ENCODE measurements at regions not wholly inside any gene's neighbourhood (a gene's known extent, or its start where the extent isn't known, plus 50 kb on each side); places are given as distances from the start of the nearest gene placed in this dataset.

- ChIA-PET CTCF (interaction anchor here (0.6 kb wide), 1 partner anchor 46 kb away, joined by 3 read pairs; no protein-coding TSS in a partner anchor), POLR2A (interaction anchor here (0.6 to 1.0 kb wide), 2 partner anchors 10 to 119 kb away, joined by 3 to 5 read pairs; no protein-coding TSS in a partner anchor)
- no peaks in the 10 kb centered on the region for H3K27me3 Mint-ChIP-seq (ENCODE audit: insufficient read depth, unreplicated experiment)
- peak overlapping the region; percentile 17 for H3K27ac Mint-ChIP-seq (ENCODE audit: low read depth, unreplicated experiment)
- intact Hi-C loops (cut with micrococcal nuclease): no loop called here
- DNase-seq (ENCODE audit: unreplicated experiment): peak; percentile 83
- TF ChIP-seq CTCF (IDR thresholded peaks at IDR 0.05; ENCODE audit: unreplicated experiment): no peak
- no peaks in the 10 kb centered on the region for H3K36me3 Mint-ChIP-seq (ENCODE audit: insufficient read depth, unreplicated experiment)
- H3K4me1 Mint-ChIP-seq (ENCODE audit: insufficient read depth, unreplicated experiment): peaks cover 10% of the 10 kb centered on the region
- no peaks in the 10 kb centered on the region for H3K9me3 Mint-ChIP-seq (ENCODE audit: unreplicated experiment)
- no TSS peak for BruUV-seq (replicated peaks)
- H3K4me3 Mint-ChIP-seq (ENCODE audit: unreplicated experiment): no peak overlapping the region
Observed at GRCh38 chr9:88658311-88658822, 123.4 kb downstream of the NXNL2 start.

- CTCF ChIA-PET: interaction anchor here (0.6 kb wide), 2 partner anchors 45 to 342 kb away, joined by 3 read pairs; no protein-coding TSS in a partner anchor
- H3K9me3 Mint-ChIP-seq (ENCODE audit: unreplicated experiment): no peaks in the 10 kb centered on the region
- intact Hi-C loops (cut with micrococcal nuclease): no loop called here
- H3K36me3 Mint-ChIP-seq (ENCODE audit: insufficient read depth, unreplicated experiment): no peaks in the 10 kb centered on the region
- H3K27ac Mint-ChIP-seq (ENCODE audit: low read depth, unreplicated experiment): no peak overlapping the region
- H3K4me1 Mint-ChIP-seq (ENCODE audit: insufficient read depth, unreplicated experiment): peaks cover 10% of the 10 kb centered on the region
- no peak for TF ChIP-seq CTCF (IDR thresholded peaks at IDR 0.05; ENCODE audit: unreplicated experiment)
- no peaks in the 10 kb centered on the region for H3K27me3 Mint-ChIP-seq (ENCODE audit: insufficient read depth, unreplicated experiment)
- BruUV-seq (replicated peaks): no TSS peak
- no peak overlapping the region for H3K4me3 Mint-ChIP-seq (ENCODE audit: unreplicated experiment)
- DNase-seq (ENCODE audit: unreplicated experiment): peak; percentile 44
- POLR2A ChIA-PET: interaction anchor here (0.6 to 1.0 kb wide), 2 partner anchors 11 to 118 kb away, joined by 3 to 5 read pairs; no protein-coding TSS in a partner anchor
Observed at GRCh38 chr9:88659126-88659525, 124.1 kb downstream of the NXNL2 start.

- no TSS peak for BruUV-seq (replicated peaks)
- intact Hi-C loops (cut with micrococcal nuclease): loop anchor here (1.0 to 5.0 kb wide), 2 partner anchors 341 to 617 kb away; no protein-coding TSS in a partner anchor
- DNase-seq (ENCODE audit: unreplicated experiment): peak; percentile 65
- peak; percentile 45 for TF ChIP-seq CTCF (IDR thresholded peaks at IDR 0.05; ENCODE audit: unreplicated experiment)
- Mint-ChIP-seq H3K27ac (ENCODE audit: low read depth, unreplicated experiment) (no peak overlapping the region), H3K9me3 (ENCODE audit: unreplicated experiment) (no peaks in the 10 kb centered on the region), H3K36me3 (ENCODE audit: insufficient read depth, unreplicated experiment) (no peaks in the 10 kb centered on the region), H3K4me3 (ENCODE audit: unreplicated experiment) (no peak overlapping the region), H3K4me1 (ENCODE audit: insufficient read depth, unreplicated experiment) (peaks cover 10% of the 10 kb centered on the region), H3K27me3 (ENCODE audit: insufficient read depth, unreplicated experiment) (no peaks in the 10 kb centered on the region)
- POLR2A ChIA-PET: interaction anchor here (0.6 kb wide), 1 partner anchor 28 kb away, joined by 3 read pairs; no protein-coding TSS in a partner anchor
- CTCF ChIA-PET: interaction anchor here (0.6 to 0.9 kb wide), 6 partner anchors 117 to 700 kb away, joined by 3 to 4 read pairs (median 4); no protein-coding TSS in a partner anchor
Observed at GRCh38 chr9:88660611-88661010, 125.6 kb downstream of the NXNL2 start.

- Mint-ChIP-seq H3K27me3 (ENCODE audit: insufficient read depth, unreplicated experiment) (no peaks in the 10 kb centered on the region), H3K9me3 (ENCODE audit: unreplicated experiment) (no peaks in the 10 kb centered on the region), H3K36me3 (ENCODE audit: insufficient read depth, unreplicated experiment) (no peaks in the 10 kb centered on the region), H3K27ac (ENCODE audit: low read depth, unreplicated experiment) (no peak overlapping the region), H3K4me1 (ENCODE audit: insufficient read depth, unreplicated experiment) (peaks cover 10% of the 10 kb centered on the region), H3K4me3 (ENCODE audit: unreplicated experiment) (no peak overlapping the region)
- peak; percentile 41 for DNase-seq (ENCODE audit: unreplicated experiment)
- no TSS peak for BruUV-seq (replicated peaks)
- CTCF ChIA-PET: interaction anchor here (0.6 to 0.7 kb wide), 3 partner anchors 9 to 339 kb away, joined by 3 to 5 read pairs (median 3); no protein-coding TSS in a partner anchor
- intact Hi-C loops (cut with micrococcal nuclease): loop anchor here (5.0 kb wide), 1 partner anchor 616 kb away; no protein-coding TSS in a partner anchor
- POLR2A ChIA-PET: no interaction called here
- no peak for TF ChIP-seq CTCF (IDR thresholded peaks at IDR 0.05; ENCODE audit: unreplicated experiment)
Observed at GRCh38 chr9:88661759-88662158, 126.8 kb downstream of the NXNL2 start.
